Activated CD8-positive, alpha-beta memory T cell treated with anti-CD3 and anti-CD28 coated beads, Interleukin-2, amount 10 ng/mL, durations not matched to agents 7 days and 5 days (primary cell): ENCODE measurements at regions not wholly inside any gene's neighbourhood (a gene's known extent, or its start where the extent isn't known, plus 50 kb on each side); places are given as distances from the start of the nearest gene placed in this dataset.

Experiments
- ATAC-seq: fragments of 150-1000 bp; cut with Tn5 transposase; one replicate; pipeline ENCODE4 v1.10.0; 2021; ENCODE audit warnings: moderate library complexity
- CTCF ChIA-PET: fragments of 350-600 bp; sonication (Branson Sonifier 250); formaldehyde crosslinking; loops from one replicate; lab custom pipeline; 2021; ENCODE audit warnings: antibody characterized with exemption; lab: Charles Lee
- DNase-seq: peaks from one replicate; pipeline ENCODE4 v3.0.0-alpha.2; 2020
- H3K27ac Mint-ChIP-seq: one replicate; pipeline ENCODE4 v1.8.0; 2021; ENCODE audit warnings: mild to moderate bottlenecking, mixed read lengths
- H3K27me3 Mint-ChIP-seq: one replicate; pipeline ENCODE4 v1.8.0; 2021; ENCODE audit warnings: mixed read lengths
- H3K36me3 Mint-ChIP-seq: one replicate; pipeline ENCODE4 v1.8.0; 2021; ENCODE audit warnings: mild to moderate bottlenecking, mixed read lengths
- H3K4me1 Mint-ChIP-seq: one replicate; pipeline ENCODE4 v1.8.0; 2021; ENCODE audit warnings: mixed read lengths
- H3K4me3 Mint-ChIP-seq: one replicate; pipeline ENCODE4 v1.8.0; 2021; ENCODE audit warnings: mild to moderate bottlenecking, moderate library complexity, mixed read lengths
- H3K9me3 Mint-ChIP-seq: one replicate; pipeline ENCODE4 v1.8.0; 2022; ENCODE audit warnings: low read depth, mixed read lengths

- Mint-ChIP-seq H3K27ac (no peak overlapping the region), H3K4me1 (no peaks in the 10 kb centered on the region), H3K9me3 (no peaks in the 10 kb centered on the region), H3K27me3 (peaks cover 9% of the 10 kb centered on the region), H3K36me3 (no peaks in the 10 kb centered on the region), H3K4me3 (no peak overlapping the region)
- ATAC-seq = no peak
- DNase-seq = no peak
- CTCF ChIA-PET = interaction anchor here (0.7 kb wide), 1 partner anchor 15 kb away, joined by 4 read pairs; no protein-coding TSS in a partner anchor
These were observed 227.2 kb upstream of the SETBP1 start for GRCh38 chr18:44453505-44453904.

GRCh38 chr18:44458777-44459176, 221.9 kb upstream of the SETBP1 start:
- peaks cover 17% of the 10 kb centered on the region for H3K27me3 Mint-ChIP-seq
- H3K27ac Mint-ChIP-seq = no peak overlapping the region
- no peak for ATAC-seq
- H3K4me3 Mint-ChIP-seq = no peak overlapping the region
- CTCF ChIA-PET = no interaction called here
- no peaks in the 10 kb centered on the region for H3K9me3 Mint-ChIP-seq
- no peaks in the 10 kb centered on the region for H3K4me1 Mint-ChIP-seq
- H3K36me3 Mint-ChIP-seq = no peaks in the 10 kb centered on the region
- no peak for DNase-seq

GRCh38 chr18:44464398-44465180, 216.1 kb upstream of the SETBP1 start:
- Mint-ChIP-seq H3K36me3 (no peaks in the 10 kb centered on the region), H3K4me3 (no peak overlapping the region), H3K4me1 (no peaks in the 10 kb centered on the region), H3K27ac (no peak overlapping the region), H3K9me3 (no peaks in the 10 kb centered on the region), H3K27me3 (peaks cover 16% of the 10 kb centered on the region)
- no peak for ATAC-seq
- CTCF ChIA-PET = no interaction called here
- DNase-seq = no peak

GRCh38 chr18:44465381-44465841, 215.3 kb upstream of the SETBP1 start:
- no peaks in the 10 kb centered on the region for H3K9me3 Mint-ChIP-seq
- no peak overlapping the region for H3K4me3 Mint-ChIP-seq

GRCh38 chr18:44466997-44467396, 213.7 kb upstream of the SETBP1 start:
- Mint-ChIP-seq H3K36me3 (no peaks in the 10 kb centered on the region), H3K4me1 (no peaks in the 10 kb centered on the region), H3K4me3 (no peak overlapping the region), H3K27me3 (peaks cover 10% of the 10 kb centered on the region), H3K27ac (no peak overlapping the region), H3K9me3 (no peaks in the 10 kb centered on the region)
- ATAC-seq (no peak), DNase-seq (no peak)
- CTCF ChIA-PET = no interaction called here

More at GRCh38 chr18:44465381-44465841, 215.3 kb upstream of the SETBP1 start:
- Mint-ChIP-seq H3K36me3 (no peaks in the 10 kb centered on the region), H3K27me3 (peaks cover 16% of the 10 kb centered on the region), H3K4me1 (no peaks in the 10 kb centered on the region), H3K27ac (no peak overlapping the region)
- DNase-seq = no peak
- CTCF ChIA-PET = no interaction called here
- no peak for ATAC-seq

GRCh38 chr18:44467718-44468117, 213.0 kb upstream of the SETBP1 start:
- CTCF ChIA-PET = no interaction called here
- DNase-seq = no peak
- ATAC-seq = no peak
- Mint-ChIP-seq H3K27me3 (peaks cover 10% of the 10 kb centered on the region), H3K4me3 (no peak overlapping the region), H3K27ac (no peak overlapping the region), H3K36me3 (no peaks in the 10 kb centered on the region), H3K9me3 (no peaks in the 10 kb centered on the region), H3K4me1 (no peaks in the 10 kb centered on the region)

GRCh38 chr18:44473394-44474066, 207.2 kb upstream of the SETBP1 start:
- Mint-ChIP-seq H3K4me3 (no peak overlapping the region), H3K27me3 (peaks cover 9% of the 10 kb centered on the region), H3K4me1 (no peaks in the 10 kb centered on the region), H3K9me3 (peaks cover 2% of the 10 kb centered on the region), H3K36me3 (no peaks in the 10 kb centered on the region), H3K27ac (no peak overlapping the region)
- CTCF ChIA-PET = no interaction called here
- no peak for ATAC-seq
- no peak for DNase-seq

GRCh38 chr18:44474067-44474411, 206.6 kb upstream of the SETBP1 start:
- Mint-ChIP-seq H3K4me1 (no peaks in the 10 kb centered on the region), H3K36me3 (peaks cover 3% of the 10 kb centered on the region), H3K27me3 (peaks cover 9% of the 10 kb centered on the region), H3K9me3 (peaks cover 3% of the 10 kb centered on the region), H3K27ac (no peak overlapping the region), H3K4me3 (no peak overlapping the region)
- CTCF ChIA-PET = no interaction called here
- no peak for ATAC-seq
- DNase-seq = no peak

- H3K27me3 Mint-ChIP-seq = peaks cover 9% of the 10 kb centered on the region
- DNase-seq (no peak), ATAC-seq (no peak)
- CTCF ChIA-PET = no interaction called here
- H3K9me3 Mint-ChIP-seq = peaks cover 4% of the 10 kb centered on the region
- H3K4me1 Mint-ChIP-seq = no peaks in the 10 kb centered on the region
- H3K4me3 Mint-ChIP-seq = no peak overlapping the region
- peaks cover 3% of the 10 kb centered on the region for H3K36me3 Mint-ChIP-seq
- H3K27ac Mint-ChIP-seq = no peak overlapping the region
These were observed 206.1 kb upstream of the SETBP1 start for GRCh38 chr18:44474591-44474990.

GRCh38 chr18:44482761-44483160, 197.9 kb upstream of the SETBP1 start:
- ATAC-seq (no peak), DNase-seq (no peak)
- Mint-ChIP-seq H3K27ac (no peak overlapping the region), H3K36me3 (peaks cover 9% of the 10 kb centered on the region), H3K4me3 (no peak overlapping the region), H3K9me3 (peaks cover 15% of the 10 kb centered on the region), H3K27me3 (peaks cover 3% of the 10 kb centered on the region), H3K4me1 (no peaks in the 10 kb centered on the region)
- CTCF ChIA-PET = no interaction called here

- no peak overlapping the region for H3K27ac Mint-ChIP-seq
- H3K27me3 Mint-ChIP-seq = no peaks in the 10 kb centered on the region
- peaks cover 2% of the 10 kb centered on the region for H3K36me3 Mint-ChIP-seq
- H3K4me3 Mint-ChIP-seq = no peak overlapping the region
- CTCF ChIA-PET = no interaction called here
- H3K4me1 Mint-ChIP-seq = peaks cover 4% of the 10 kb centered on the region
- ATAC-seq (no peak), DNase-seq (no peak)
- H3K9me3 Mint-ChIP-seq = peaks cover 4% of the 10 kb centered on the region
These were observed 185.5 kb upstream of the SETBP1 start for GRCh38 chr18:44495151-44495550.

- H3K9me3 Mint-ChIP-seq = peaks cover 4% of the 10 kb centered on the region
- H3K27me3 Mint-ChIP-seq = no peaks in the 10 kb centered on the region
- peaks cover 2% of the 10 kb centered on the region for H3K36me3 Mint-ChIP-seq
- H3K4me3 Mint-ChIP-seq = no peak overlapping the region
- no peak overlapping the region for H3K27ac Mint-ChIP-seq
- no peak for ATAC-seq
- DNase-seq = no peak
- CTCF ChIA-PET = no interaction called here
- peaks cover 12% of the 10 kb centered on the region for H3K4me1 Mint-ChIP-seq
These were observed 183.4 kb upstream of the SETBP1 start for GRCh38 chr18:44497311-44497710.

GRCh38 chr18:44497757-44498490, 182.8 kb upstream of the SETBP1 start:
- H3K27ac Mint-ChIP-seq = no peak overlapping the region
- peaks cover 4% of the 10 kb centered on the region for H3K9me3 Mint-ChIP-seq
- peaks cover 3% of the 10 kb centered on the region for H3K36me3 Mint-ChIP-seq
- no peaks in the 10 kb centered on the region for H3K27me3 Mint-ChIP-seq
- CTCF ChIA-PET = no interaction called here
- ATAC-seq (no peak), DNase-seq (no peak)
- H3K4me1 Mint-ChIP-seq = peaks cover 16% of the 10 kb centered on the region
- H3K4me3 Mint-ChIP-seq = no peak overlapping the region
